Cardiac fibroblast (primary cell): ENCODE measurements at regions not wholly inside any gene's neighbourhood (a gene's known extent, or its start where the extent isn't known, plus 50 kb on each side); places are given as distances from the start of the nearest gene placed in this dataset.

ENCODE experiments used
- DNase-seq, 2 donors: peaks; one replicate each; pipeline versions ENCODE4 v3.0.0 to v3.0.0-alpha.2; 2010; ENCODE audit warnings: low read depth in 2 of 2
- H3K4me3 ChIP-seq, 2 donors: replicated peaks in 1 of 2; 1 replicate in 1 of 2; 2 replicates in 1 of 2; pipeline ENCODE4 v1.5.1; 2011; ENCODE audit warnings: low read depth in 2 of 2, low read length in 2 of 2, mild to moderate bottlenecking in 2 of 2, moderate library complexity in 1 of 2
- CTCF ChIP-seq: IDR thresholded peaks from one replicate; pipeline ENCODE4 v1.5.1; 2011; ENCODE audit warnings: low read depth, mild to moderate bottlenecking, low read length, inconsistent platforms

DNA sequence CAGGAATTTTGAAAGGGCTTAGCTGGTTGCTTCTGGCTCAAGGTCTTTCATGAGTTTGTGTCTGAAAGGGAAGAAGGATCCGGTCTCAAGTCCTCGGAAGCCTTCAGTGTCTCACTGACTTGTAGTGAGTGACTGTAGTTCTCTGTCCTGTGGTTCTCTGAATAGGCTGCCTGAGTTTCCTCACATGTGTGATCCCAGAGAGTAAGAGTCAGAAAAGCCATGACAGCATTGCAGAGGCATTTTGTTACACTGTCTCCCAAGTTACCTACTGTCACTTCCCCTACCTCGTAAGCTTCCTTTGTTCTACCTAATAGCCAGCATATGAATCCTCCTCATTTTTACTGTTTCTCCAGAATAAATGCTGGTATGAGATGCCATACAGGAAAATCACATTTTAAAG, 709.1 kb upstream of the CHAC2 start:
- DNase-seq, result peak in 1 of 2 donors; percentile 39
- no peak for TF ChIP-seq CTCF
- H3K4me3 ChIP-seq, result no peak overlapping the region

- no peak overlapping the region for H3K4me3 ChIP-seq
- DNase-seq, result no peak
Measured at GRCh38 chr2:53053937-53054336, 713.7 kb upstream of the CHAC2 start.

GRCh38 chr2:53051157-53051556, 716.4 kb upstream of the CHAC2 start:
- H3K4me3 ChIP-seq, result no peak overlapping the region
- DNase-seq, result no peak
- TF ChIP-seq CTCF, result no peak

More at GRCh38 chr2:53053937-53054336, 713.7 kb upstream of the CHAC2 start:
- TF ChIP-seq CTCF, result no peak

DNA sequence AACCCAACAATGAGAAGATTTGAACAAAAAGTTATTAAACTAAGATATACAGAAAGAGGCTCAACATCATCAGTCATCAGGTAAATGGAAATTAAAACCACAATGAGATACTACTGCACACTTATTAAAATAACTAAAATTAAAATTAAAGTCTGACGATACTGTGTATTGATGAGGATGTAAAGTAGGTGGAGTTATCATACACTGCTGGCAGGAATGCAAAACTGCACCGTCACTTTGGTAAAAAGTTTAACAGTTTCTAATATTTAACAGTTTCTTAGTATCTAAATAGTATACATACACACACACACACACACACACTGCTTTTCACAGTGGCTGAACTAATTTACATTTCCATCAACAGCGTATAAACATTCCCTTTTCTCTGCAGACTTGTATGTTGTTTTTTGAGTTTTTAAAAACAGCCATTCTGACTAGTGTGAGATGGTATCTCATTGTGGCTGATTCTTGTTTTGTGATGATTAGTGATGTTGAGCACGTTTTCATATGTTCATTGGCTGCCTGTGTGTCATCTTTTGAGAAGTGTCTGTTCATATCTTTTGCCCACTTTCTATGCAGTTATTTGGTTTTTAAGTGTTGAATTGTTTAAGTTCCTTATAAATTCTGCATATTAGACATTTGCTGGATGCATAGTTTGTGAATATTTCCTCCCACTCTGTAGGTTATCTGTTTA, 726.9 kb upstream of the CHAC2 start:
- no peak for DNase-seq
- peak; percentile 25 for TF ChIP-seq CTCF
- no peak overlapping the region for H3K4me3 ChIP-seq

DNA sequence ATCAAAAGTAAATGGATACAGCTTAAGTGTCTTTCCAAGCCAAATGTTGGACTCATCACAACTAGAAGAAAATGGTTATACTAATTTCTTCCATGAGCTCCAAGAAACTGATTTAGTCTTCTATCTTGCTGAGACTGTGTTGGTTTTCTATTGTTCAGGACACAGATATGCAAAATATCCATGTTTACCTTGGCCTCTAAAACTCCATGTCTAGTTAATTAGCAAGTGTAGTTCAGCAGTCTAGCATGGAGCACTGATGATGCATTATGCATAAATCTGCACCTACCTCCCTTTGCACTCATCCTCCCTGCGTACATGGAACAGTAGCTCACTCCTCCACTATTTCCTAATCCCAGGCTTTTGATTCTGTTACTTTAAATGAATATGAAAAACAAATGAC, 731.4 kb upstream of the CHAC2 start:
- TF ChIP-seq CTCF, result no peak
- no peak overlapping the region for H3K4me3 ChIP-seq
- DNase-seq, result peak; percentile 5 to 36

GRCh38 chr2:53035153-53035552, 732.5 kb upstream of the CHAC2 start:
- DNase-seq, result no peak
- TF ChIP-seq CTCF, result no peak
- no peak overlapping the region for H3K4me3 ChIP-seq

- H3K4me3 ChIP-seq, result no peak overlapping the region
- no peak for TF ChIP-seq CTCF
- peak; percentile 6 to 52 for DNase-seq
Measured at GRCh38 chr2:53033411-53033810, 734.2 kb upstream of the CHAC2 start.
